ENCODE measurements at regions not wholly inside any gene's neighbourhood (a gene's known extent, or its start where the extent isn't known, plus 50 kb on each side); places are given as distances from the start of the nearest gene placed in this dataset.

GRCh38 chr12:30484658-30485057 lies 211.0 kb downstream of the IPO8 start:
- Histone ChIP-seq H3K4me1 (no peaks in the 10 kb centered on the region), H3K4me3 (no peak overlapping the region), H3K27ac (no peak overlapping the region), H3K27me3 (peaks cover 3% of the 10 kb centered on the region), H3K9me3 (no peaks in the 10 kb centered on the region), H3K36me3 (no peaks in the 10 kb centered on the region)
- 73% methylated on average over 5 of the region's 5 CpGs for WGBS
- DNase-seq (ENCODE audit: low spot score in 2 of 2), result no peak
- TF ChIP-seq POLR2A (IDR thresholded peaks at IDR 0.05) (no peak), CTCF (IDR thresholded peaks at IDR 0.05) (no peak), POLR2AphosphoS5 (IDR thresholded peaks at IDR 0.05) (no peak), EP300 (IDR thresholded peaks at IDR 0.05) (no peak)

- H3K9me3 ChIP-seq, result no peaks in the 10 kb centered on the region
- no peak overlapping the region for H3K4me3 ChIP-seq
- DNase-seq (ENCODE audit: low spot score in 2 of 2), result no peak
- peaks cover 3% of the 10 kb centered on the region for H3K27me3 ChIP-seq
- WGBS, result 96% methylated on average over 1 of the region's 1 CpG
- H3K4me1 ChIP-seq, result no peaks in the 10 kb centered on the region
- no peak overlapping the region for H3K27ac ChIP-seq
- H3K36me3 ChIP-seq, result no peaks in the 10 kb centered on the region
- TF ChIP-seq POLR2AphosphoS5 (IDR thresholded peaks at IDR 0.05) (no peak), EP300 (IDR thresholded peaks at IDR 0.05) (no peak), POLR2A (IDR thresholded peaks at IDR 0.05) (no peak), CTCF (IDR thresholded peaks at IDR 0.05) (no peak)
Measured at GRCh38 chr12:30482650-30483049, 213.0 kb downstream of the IPO8 start.

- TF ChIP-seq POLR2A (IDR thresholded peaks at IDR 0.05), result no peak
- no peak for TF ChIP-seq CTCF (IDR thresholded peaks at IDR 0.05)
- no peak for TF ChIP-seq EP300 (IDR thresholded peaks at IDR 0.05)
- no peak for TF ChIP-seq POLR2AphosphoS5 (IDR thresholded peaks at IDR 0.05)
- 54% methylated on average over 2 of the region's 2 CpGs for WGBS
- Histone ChIP-seq H3K4me3 (no peak overlapping the region), H3K36me3 (no peaks in the 10 kb centered on the region), H3K27me3 (no peaks in the 10 kb centered on the region), H3K27ac (no peak overlapping the region), H3K9me3 (no peaks in the 10 kb centered on the region), H3K4me1 (no peaks in the 10 kb centered on the region)
- no peak for DNase-seq (ENCODE audit: low spot score in 2 of 2)
Measured at GRCh38 chr12:30473274-30473673, 222.4 kb downstream of the IPO8 start.

GRCh38 chr12:30466093-30466585 lies 229.5 kb downstream of the IPO8 start:
- TF ChIP-seq CTCF (IDR thresholded peaks at IDR 0.05) (no peak), POLR2A (IDR thresholded peaks at IDR 0.05) (no peak), POLR2AphosphoS5 (IDR thresholded peaks at IDR 0.05) (no peak), EP300 (IDR thresholded peaks at IDR 0.05) (no peak)
- Histone ChIP-seq H3K4me3 (no peak overlapping the region), H3K4me1 (no peaks in the 10 kb centered on the region), H3K9me3 (no peaks in the 10 kb centered on the region), H3K36me3 (no peaks in the 10 kb centered on the region), H3K27ac (no peak overlapping the region), H3K27me3 (no peaks in the 10 kb centered on the region)
- WGBS, result 91% methylated on average over 4 of the region's 4 CpGs
- no peak for DNase-seq (ENCODE audit: low spot score in 2 of 2)

GRCh38 chr12:30463636-30464035 lies 232.0 kb downstream of the IPO8 start:
- DNase-seq (ENCODE audit: low spot score in 2 of 2), result no peak
- Histone ChIP-seq H3K27ac (no peak overlapping the region), H3K9me3 (no peaks in the 10 kb centered on the region), H3K27me3 (no peaks in the 10 kb centered on the region), H3K4me1 (no peaks in the 10 kb centered on the region), H3K4me3 (no peak overlapping the region), H3K36me3 (no peaks in the 10 kb centered on the region)
- TF ChIP-seq POLR2AphosphoS5 (IDR thresholded peaks at IDR 0.05), result no peak
- TF ChIP-seq POLR2A (IDR thresholded peaks at IDR 0.05), result no peak
- no peak for TF ChIP-seq CTCF (IDR thresholded peaks at IDR 0.05)
- TF ChIP-seq EP300 (IDR thresholded peaks at IDR 0.05), result no peak
- WGBS, result 81% methylated on average over 2 of the region's 2 CpGs

Data from suprapubic skin (tissue), 4 donors.